ENCODE measurements at regions not wholly inside any gene's neighbourhood (a gene's known extent, or its start where the extent isn't known, plus 50 kb on each side); places are given as distances from the start of the nearest gene placed in this dataset.

GRCh38 chr2:240213226-240213475, 72.7 kb upstream of the OTOS start:
- TF ChIP-seq CTCF (IDR thresholded peaks at IDR 0.05; ENCODE audit: low read depth, low read length), result no peak
- no peak for DNase-seq (ENCODE audit: low read depth in 2 of 2)

GRCh38 chr2:240213476-240214421, 73.3 kb upstream of the OTOS start:
- no peak for DNase-seq (ENCODE audit: low read depth in 2 of 2)
- TF ChIP-seq CTCF (IDR thresholded peaks at IDR 0.05; ENCODE audit: low read depth, low read length), result no peak
- H3K4me3 ChIP-seq (replicated peaks in 1 of 2; ENCODE audit: low read depth in 2 of 2, low read length in 2 of 2), result no peak overlapping the region

More at GRCh38 chr2:240213226-240213475, 72.7 kb upstream of the OTOS start:
- H3K4me3 ChIP-seq (replicated peaks in 1 of 2; ENCODE audit: low read depth in 2 of 2, low read length in 2 of 2), result no peak overlapping the region

GRCh38 chr2:240214790-240215675, 74.6 kb upstream of the OTOS start:
- TF ChIP-seq CTCF (IDR thresholded peaks at IDR 0.05; ENCODE audit: low read depth, low read length), result no peak
- no peak for DNase-seq (ENCODE audit: low read depth in 2 of 2)
- no peak overlapping the region for H3K4me3 ChIP-seq (replicated peaks in 1 of 2; ENCODE audit: low read depth in 2 of 2, low read length in 2 of 2)

GRCh38 chr2:240215676-240216051, 75.2 kb upstream of the OTOS start:
- TF ChIP-seq CTCF (IDR thresholded peaks at IDR 0.05; ENCODE audit: low read depth, low read length), result no peak
- DNase-seq (ENCODE audit: low read depth in 2 of 2), result no peak
- H3K4me3 ChIP-seq (replicated peaks in 1 of 2; ENCODE audit: low read depth in 2 of 2, low read length in 2 of 2), result no peak overlapping the region

GRCh38 chr2:240216167-240216566, 75.7 kb upstream of the OTOS start:
- no peak for DNase-seq (ENCODE audit: low read depth in 2 of 2)
- no peak overlapping the region for H3K4me3 ChIP-seq (replicated peaks in 1 of 2; ENCODE audit: low read depth in 2 of 2, low read length in 2 of 2)
- TF ChIP-seq CTCF (IDR thresholded peaks at IDR 0.05; ENCODE audit: low read depth, low read length), result no peak

GRCh38 chr2:240217431-240218301, 77.2 kb upstream of the OTOS start:
- no peak for TF ChIP-seq CTCF (IDR thresholded peaks at IDR 0.05; ENCODE audit: low read depth, low read length)
- DNase-seq (ENCODE audit: low read depth in 2 of 2), result no peak
- no peak overlapping the region for H3K4me3 ChIP-seq (replicated peaks in 1 of 2; ENCODE audit: low read depth in 2 of 2, low read length in 2 of 2)
